Fibroblast of peridontal ligament (primary cell): ENCODE measurements at regions not wholly inside any gene's neighbourhood (a gene's known extent, or its start where the extent isn't known, plus 50 kb on each side); places are given as distances from the start of the nearest gene placed in this dataset.
"Not testable (repeated sequence)": the region's sequence is repeated elsewhere in the genome, so short reads cannot be mapped to it uniquely, and the experiment has no call there.

ENCODE experiments used
- DNase-seq: peaks from one replicate; pipeline ENCODE4 v3.0.0-alpha.2; 2010; ENCODE audit errors: extremely low read depth

DNA sequence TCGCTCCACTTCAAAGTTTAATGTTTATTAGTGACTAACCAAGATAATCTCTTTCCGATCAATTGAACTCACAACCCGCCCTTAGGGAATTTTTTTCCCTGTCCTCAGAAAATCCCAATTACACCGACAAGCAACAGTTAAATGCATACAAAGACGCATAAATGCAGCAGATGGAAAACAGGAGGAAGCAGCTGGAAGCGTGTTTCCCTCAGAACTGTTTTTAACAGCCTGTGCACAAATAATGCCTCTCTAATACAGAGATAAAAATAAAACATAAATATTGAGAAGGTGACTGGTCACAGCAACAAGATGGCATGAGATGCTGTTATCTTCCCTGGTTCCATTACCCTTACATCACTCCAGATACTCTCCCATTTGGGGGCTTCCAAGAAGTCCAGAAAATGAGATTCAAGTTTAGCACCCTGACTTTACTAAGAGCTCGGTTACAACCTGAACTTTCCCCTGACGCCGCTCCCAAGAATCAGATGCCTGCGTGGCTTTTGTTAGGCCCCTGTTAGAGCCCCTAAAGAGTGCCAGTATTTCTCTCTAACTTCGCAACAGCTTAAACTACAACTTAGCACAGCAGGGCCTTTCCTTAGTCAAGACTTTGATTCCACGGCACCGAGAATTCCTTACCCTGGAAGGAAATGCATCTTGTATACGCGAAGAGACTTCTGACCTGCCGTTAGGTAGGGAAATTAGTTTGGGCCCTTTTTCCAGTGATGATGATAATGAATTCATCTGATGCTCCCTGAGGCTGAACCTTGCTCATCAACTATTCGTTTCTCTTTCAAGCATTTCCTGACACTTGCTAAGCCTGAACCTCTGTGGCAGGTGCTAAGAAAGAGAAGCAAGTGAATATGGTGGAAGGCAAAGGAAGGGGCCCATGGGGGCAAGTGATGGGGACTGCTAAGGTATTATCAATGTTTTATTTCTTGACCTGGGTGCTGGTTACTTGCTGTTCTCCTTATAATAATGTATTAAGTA is 137.7 kb upstream of the SMYD2 start:
- no peak for DNase-seq

DNA sequence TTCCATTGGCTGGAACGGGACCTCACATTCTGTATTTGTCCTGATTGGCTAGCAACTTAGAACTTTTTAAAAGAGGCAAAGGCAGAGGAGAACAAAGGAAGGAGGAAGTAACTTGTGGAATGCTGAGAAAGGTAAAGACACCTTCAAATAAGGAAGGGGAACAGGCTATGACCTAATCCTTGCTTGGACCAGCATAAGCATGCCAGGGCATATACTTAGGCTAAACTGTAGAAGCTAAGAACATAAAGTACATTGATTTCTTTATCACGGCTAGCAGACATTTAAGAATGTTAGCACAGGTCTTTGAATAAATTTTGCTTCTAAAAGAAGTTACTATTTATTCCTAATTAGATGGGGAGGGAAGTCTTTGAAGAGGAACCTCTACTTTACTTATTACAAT is 136.4 kb upstream of the SMYD2 start:
- DNase-seq = not testable (repeated sequence)

- DNase-seq = no peak
Observed at GRCh38 chr1:214146523-214146922, 134.4 kb upstream of the SMYD2 start.

- DNase-seq = no peak
Observed at GRCh38 chr1:214154596-214155292, 126.2 kb upstream of the SMYD2 start.

- DNase-seq = no peak
Observed at GRCh38 chr1:214155987-214156625, 124.9 kb upstream of the SMYD2 start.

DNA sequence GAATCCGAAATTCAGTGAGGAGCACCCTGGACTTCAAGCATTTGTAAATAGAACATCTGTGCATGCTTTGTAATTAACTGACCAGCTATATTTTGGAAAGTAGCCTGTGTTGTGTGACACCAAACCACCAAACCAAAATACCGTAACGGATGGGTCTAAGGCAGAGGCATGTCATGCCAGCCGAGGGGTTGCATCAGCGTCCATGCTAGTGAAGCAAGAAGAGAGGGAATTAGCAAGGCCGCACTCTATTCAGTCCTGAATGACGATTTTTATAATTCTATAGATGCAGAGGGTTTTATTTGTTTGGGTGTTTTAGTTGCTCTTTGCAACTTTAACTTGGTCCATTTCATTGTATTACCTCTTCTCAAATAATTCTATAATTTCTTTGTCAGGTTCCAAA is 116.8 kb upstream of the SMYD2 start:
- no peak for DNase-seq

- no peak for DNase-seq
Observed at GRCh38 chr1:214165850-214166374, 115.0 kb upstream of the SMYD2 start.

GRCh38 chr1:214174508-214175199 is 106.3 kb upstream of the SMYD2 start:
- DNase-seq = no peak

DNA sequence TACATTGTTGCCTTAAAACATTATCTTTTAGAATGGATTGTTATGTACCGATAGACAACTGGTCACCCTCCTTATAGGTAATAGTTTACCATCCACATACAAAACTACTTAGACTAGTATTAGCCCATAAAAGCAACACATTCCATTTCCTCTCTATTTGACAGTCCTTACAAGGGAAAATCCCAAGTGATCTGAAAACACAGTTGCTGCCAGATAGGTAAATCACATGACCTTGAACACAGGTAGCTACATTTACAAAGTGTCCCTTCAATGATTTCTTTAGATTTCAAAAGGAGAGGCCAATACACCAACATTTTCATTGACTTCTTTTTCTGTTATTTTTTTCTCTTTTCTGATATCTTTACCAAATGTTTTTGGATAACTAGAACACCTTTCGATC is 102.9 kb upstream of the SMYD2 start:
- no peak for DNase-seq

GRCh38 chr1:214184992-214185391 is 96.0 kb upstream of the SMYD2 start:
- DNase-seq = no peak

DNA sequence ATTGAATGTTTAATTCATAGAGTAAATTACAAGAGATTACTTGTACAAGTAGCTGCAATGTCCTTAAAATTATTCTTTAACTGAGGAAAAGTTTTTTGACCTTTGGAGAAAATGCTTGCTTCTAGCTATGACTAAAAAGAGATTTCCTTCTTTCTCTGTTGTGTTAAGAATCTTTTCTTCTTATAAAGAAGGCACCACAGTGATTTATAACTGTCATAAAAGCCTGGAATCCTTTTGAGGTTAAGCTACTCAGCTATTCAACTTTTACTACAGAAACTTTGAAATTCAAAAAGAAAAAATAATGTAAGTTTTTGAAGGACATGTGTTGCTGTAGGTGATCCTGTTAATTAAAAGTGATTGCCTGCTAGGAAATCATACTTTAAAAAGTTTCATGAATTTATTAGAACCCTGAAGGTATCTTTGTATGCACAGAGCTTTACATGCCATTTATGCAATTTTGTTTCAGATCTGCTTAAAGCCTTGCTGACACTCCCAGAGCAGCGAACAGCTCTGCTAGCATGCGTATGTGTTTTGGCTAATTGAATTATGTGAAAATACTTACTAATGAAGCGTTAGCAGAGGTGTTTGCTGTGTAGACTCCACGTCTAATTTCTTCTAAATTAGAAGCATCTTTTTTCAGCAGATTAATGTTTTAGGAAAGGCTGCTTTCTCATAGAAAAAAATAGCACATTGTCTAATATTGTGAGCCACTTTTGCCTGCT is 94.7 kb upstream of the SMYD2 start:
- DNase-seq = no peak

GRCh38 chr1:214187121-214187900 is 93.6 kb upstream of the SMYD2 start:
- DNase-seq = no peak

DNA sequence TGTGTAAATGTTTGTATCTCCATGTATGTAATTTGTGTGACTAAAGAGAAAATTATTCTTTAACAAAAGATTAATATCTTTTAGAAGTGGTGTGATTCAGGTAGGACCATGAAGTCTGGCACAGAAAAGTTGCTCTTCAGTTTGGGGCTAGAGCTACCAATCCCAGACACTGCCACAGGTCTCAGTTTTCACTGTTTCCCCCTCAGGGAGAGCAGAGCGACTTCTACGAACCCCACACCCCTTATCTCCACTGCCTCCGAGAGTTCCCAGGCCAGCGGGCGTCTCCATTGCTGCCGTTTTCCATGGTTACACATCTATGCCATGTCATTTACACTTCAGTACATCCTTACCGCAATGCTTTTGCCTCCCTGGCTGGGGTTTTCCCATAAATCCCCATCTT is 93.0 kb upstream of the SMYD2 start:
- no peak for DNase-seq

DNA sequence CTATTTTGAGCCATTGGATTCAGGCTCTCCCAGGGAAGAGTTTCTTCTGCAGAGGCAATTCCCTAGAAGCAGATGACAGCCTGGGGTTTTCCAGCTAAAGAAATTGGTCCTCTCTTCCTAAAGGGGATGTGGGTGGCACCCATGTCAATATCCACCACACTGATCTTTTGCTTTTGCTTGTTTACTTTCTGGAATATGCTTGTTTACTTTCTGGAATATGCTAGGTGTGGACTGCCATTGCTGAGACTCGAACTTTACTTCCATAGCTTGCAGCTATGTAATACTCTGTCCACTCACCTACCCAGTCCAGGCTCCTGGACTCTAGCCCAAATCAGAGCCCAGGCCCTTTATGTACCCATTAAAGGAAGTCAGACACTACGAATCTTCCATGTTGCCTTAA is 92.1 kb upstream of the SMYD2 start:
- DNase-seq = no peak

- no peak for DNase-seq
Observed at GRCh38 chr1:214192825-214193643, 87.9 kb upstream of the SMYD2 start.

GRCh38 chr1:214193691-214194090 is 87.3 kb upstream of the SMYD2 start:
- DNase-seq = no peak

GRCh38 chr1:214198571-214198970 is 82.4 kb upstream of the SMYD2 start:
- DNase-seq = no peak

- no peak for DNase-seq
Observed at GRCh38 chr1:214199585-214199984, 81.4 kb upstream of the SMYD2 start.

- no peak for DNase-seq
Observed at GRCh38 chr1:214202992-214203391, 78.0 kb upstream of the SMYD2 start.
